ENCODE measurements at regions not wholly inside any gene's neighbourhood (a gene's known extent, or its start where the extent isn't known, plus 50 kb on each side); places are given as distances from the start of the nearest gene placed in this dataset.
A peak's percentile ranks its signal among the peaks of the same experiment; 100 is the strongest.

GRCh38 chr1:60924964-60925798 lies 157.2 kb upstream of the NFIA start:
- DNase-seq (ENCODE audit: low read depth in 1 of 2, low spot score in 2 of 2) (no peak), FAIRE-seq (no peak)
- no peaks in the 10 kb centered on the region for H3K27me3 ChIP-seq (replicated peaks in 1 of 4; ENCODE audit: control insufficient read depth in 3 of 4, extremely low read depth in 1 of 4, insufficient read depth in 3 of 4, low read length in 3 of 4)
- H3K18ac ChIP-seq (ENCODE audit: extremely low read depth, low read length): no peak overlapping the region
- no peak overlapping the region for H3K4ac ChIP-seq (replicated peaks; ENCODE audit: insufficient read length, low read depth, low read length)
- no peak overlapping the region for H2BK20ac ChIP-seq (ENCODE audit: low read length)
- H3K36me3 ChIP-seq (ENCODE audit: control insufficient read depth in 2 of 4, insufficient read depth in 4 of 4, low read length in 3 of 4): no peaks in the 10 kb centered on the region
- H3K27ac ChIP-seq (ENCODE audit: low read depth, low read length): no peak overlapping the region
- no peak overlapping the region for H3K9ac ChIP-seq (replicated peaks in 1 of 4; ENCODE audit: extremely low read depth in 1 of 4, low read depth in 3 of 4, low read length in 3 of 4)
- H4K5ac ChIP-seq (ENCODE audit: insufficient read length, low read depth, low read length): no peak overlapping the region
- no peak overlapping the region for H2BK120ac ChIP-seq (replicated peaks; ENCODE audit: low read depth, low read length)
- no peak overlapping the region for H2BK15ac ChIP-seq (ENCODE audit: low read length)
- H3K4me1 ChIP-seq (replicated peaks in 1 of 4; ENCODE audit: control insufficient read depth in 3 of 4, insufficient read depth in 4 of 4, low read length in 3 of 4): peaks cover 0 to 8% (median 0%) of the 10 kb centered on the region in 4 experiments; a peak in 2 of 7 replicates
- no peaks in the 10 kb centered on the region for H3K79me2 ChIP-seq (ENCODE audit: control insufficient read depth in 1 of 2, insufficient read depth in 2 of 2, low read length in 2 of 2)
- H3K56ac ChIP-seq (replicated peaks; ENCODE audit: insufficient read length, low read depth, low read length): no peak overlapping the region
- ChIA-PET CTCF (ENCODE audit: partially characterized antibody) (interaction anchor here (0.7 to 2.5 kb wide), 3 partner anchors 11 to 983 kb away, joined by 3 to 5 read pairs (median 3); no protein-coding TSS in a partner anchor), POLR2A (ENCODE audit: partially characterized antibody) (no interaction called here)
- H2BK12ac ChIP-seq (ENCODE audit: low read depth, low read length): no peak overlapping the region
- no peak overlapping the region for H4K91ac ChIP-seq (replicated peaks; ENCODE audit: insufficient read length, low read length)
- WGBS, 2 experiments (ENCODE audit: extremely low coverage in 1 of 2, insufficient coverage in 1 of 2, insufficient read length in 1 of 2, insufficient replicate concordance in 2 of 2, low coverage in 1 of 2, low lambda C conversion rate in 2 of 2, missing lambda C conversion rate in 1 of 2): 85% methylated on average over 13 of the region's 14 CpGs; no CpG with 5 or more reads in 1 of the 2 experiments
- peaks cover 2% of the 10 kb centered on the region; the same call in 1 of the 2 replicates for H3K23me2 ChIP-seq (ENCODE audit: low read depth, low read length)
- H3K79me1 ChIP-seq (ENCODE audit: low read depth, low read length): no peaks in the 10 kb centered on the region
- H3K14ac ChIP-seq (ENCODE audit: insufficient read length): no peak overlapping the region
- H2AK5ac ChIP-seq (ENCODE audit: low read depth, low read length): no peak overlapping the region
- TF ChIP-seq RAD21 (IDR thresholded peaks at IDR 0.05 in 1 of 2, conservative IDR thresholded peaks at IDR 0.05 in 1 of 2; ENCODE audit: low read depth in 2 of 2, low read length in 2 of 2) (peak; percentile 19 to 31; a peak in 2 of 4 replicates), NRF1 (IDR thresholded peaks at IDR 0.05; ENCODE audit: low read depth, low read length) (no peak)
- H4K8ac ChIP-seq (ENCODE audit: extremely low read depth, insufficient read depth, low read length): peak overlapping the region; percentile 39; the same call in 1 of the 2 replicates
- H3K4me3 ChIP-seq (ENCODE audit: extremely low read depth in 1 of 4, insufficient read depth in 2 of 4, low read depth in 3 of 4, low read length in 4 of 4): no peak overlapping the region
- no peak overlapping the region for H3K4me2 ChIP-seq (ENCODE audit: insufficient read depth in 1 of 2, low read depth in 2 of 2, low read length in 2 of 2)
- H3K9me3 ChIP-seq (ENCODE audit: insufficient read depth in 2 of 2, low read depth in 1 of 2, low read length in 1 of 2): no peaks in the 10 kb centered on the region
- H4K20me1 ChIP-seq (replicated peaks in 1 of 2; ENCODE audit: control insufficient read depth in 1 of 2, insufficient read depth in 2 of 2, low read length in 2 of 2): no peaks in the 10 kb centered on the region
- no peak overlapping the region for H2BK5ac ChIP-seq (ENCODE audit: low read depth, low read length)
- no peak overlapping the region for H2AFZ ChIP-seq (ENCODE audit: low read length)
- H3K23ac ChIP-seq (ENCODE audit: insufficient read length): no peak overlapping the region
